H1 (cell line): ENCODE measurements at regions not wholly inside any gene's neighbourhood (a gene's known extent, or its start where the extent isn't known, plus 50 kb on each side); places are given as distances from the start of the nearest gene placed in this dataset.

Experiments
- GABPA ChIP-seq: IDR thresholded peaks from 2 replicates; pipeline ENCODE4 v1.6.1; 2011; ENCODE audit warnings: mild to moderate bottlenecking, low read length, moderate library complexity, borderline replicate concordance; ENCODE audit not compliant: insufficient read depth
- KDM1A ChIP-seq: fragments of 200-600, 300-600 bp; sonication (generic); IDR thresholded peaks from 2 replicates; pipeline ENCODE4 v1.7.1; 2016; ENCODE audit warnings: mild to moderate bottlenecking, low read length, borderline replicate concordance
- TAF7 ChIP-seq: optimal IDR thresholded peaks from 2 replicates; pipeline ENCODE3; 2011; ENCODE audit warnings: low read depth, mild to moderate bottlenecking, inconsistent platforms, low read length, moderate library complexity, borderline replicate concordance

GRCh38 chr12:97063292-97063935, 156.4 kb downstream of the NEDD1 start (continued):
- TF ChIP-seq GABPA (no peak), TAF7 (no peak), KDM1A (no peak)
- TF ChIP-seq, all 59 proteins: peak for 0
